Body of pancreas (tissue), 4 donors: ENCODE measurements at regions not wholly inside any gene's neighbourhood (a gene's known extent, or its start where the extent isn't known, plus 50 kb on each side); places are given as distances from the start of the nearest gene placed in this dataset.

Experiments used
- ATAC-seq: fragments of 150-250 bp; one replicate; pipeline ENCODE4 v1.9.1; 2016
- DNase-seq, 4 donors: peaks; one replicate each; pipeline ENCODE4 v3.0.0-alpha.2; 2019
- H3K27ac ChIP-seq, 4 donors: fragments of 200-600 bp; sonication (generic); 1 replicate in 3 of 4; 2 replicates in 1 of 4; pipeline versions ENCODE4 v1.5.1 to v1.6.1; 2016 to 2019; ENCODE audit warnings: mild to moderate bottlenecking in 1 of 4, mixed read lengths in 1 of 4, moderate library complexity in 1 of 4
- H3K27me3 ChIP-seq, 2 donors: fragments of 200-600 bp; sonication (generic); one replicate each; pipeline ENCODE4 v1.6.0; 2016; ENCODE audit warnings: mild to moderate bottlenecking in 1 of 2
- H3K36me3 ChIP-seq, 2 donors: fragments of 200-600 bp; sonication (generic); replicated peaks in 1 of 2; 2 replicates each; pipeline ENCODE4 v1.5.1; 2016; ENCODE audit warnings: low read depth in 2 of 2; ENCODE audit not compliant: insufficient read depth in 1 of 2
- H3K4me1 ChIP-seq: fragments of 200-600 bp; sonication (generic); one replicate; pipeline ENCODE4 v1.6.0; 2016
- H3K4me3 ChIP-seq, 2 donors: fragments of 200-600 bp; sonication (generic); 1 replicate in 1 of 2; 2 replicates in 1 of 2; pipeline ENCODE4 v1.5.1; 2016 to 2019
- H3K9me3 ChIP-seq, 3 donors: fragments of 200-600 bp; sonication (generic); 1 replicate in 2 of 3; 2 replicates in 1 of 3; pipeline ENCODE4 v1.5.1; 2016
- CTCF ChIP-seq, 7 experiments: fragments of 450-650 bp in 4 of 7; fragments of 200-600 bp in 3 of 7; sonication (generic) in 3 of 7; IDR thresholded peaks; one replicate each; pipeline ENCODE4 v1.5.1; 2016 to 2019; ENCODE audit warnings: antibody characterized with exemption in 7 of 7
- POLR2A ChIP-seq, 3 donors: fragments of 450-650 bp; IDR thresholded peaks; one replicate each; pipeline ENCODE4 v1.6.1; 2016; ENCODE audit warnings: antibody characterized with exemption in 3 of 3, mild to moderate bottlenecking in 2 of 3
- WGBS, 2 donors: methylation state at CpG; one replicate each; pipeline ENCODE4 v1.1.5; 2017; 5-methylcytosine and 5-hydroxymethylcytosine counted together
- intact Hi-C: fragments of 100-400 bp; cut with DNase I; formaldehyde crosslinking; loops from one replicate; pipeline ENCODE4 v1.15.1; 2023

GRCh38 chr21:14716761-14717396, 170.8 kb upstream of the SAMSN1 start:
- H3K9me3 ChIP-seq = peaks cover 0 to 3% (median 0%) of the 10 kb centered on the region in 3 donors
- TF ChIP-seq CTCF (IDR thresholded peaks at IDR 0.05) (no peak), POLR2A (IDR thresholded peaks at IDR 0.05) (no peak)
- no peaks in the 10 kb centered on the region for H3K4me1 ChIP-seq
- H3K4me3 ChIP-seq = no peak overlapping the region
- intact Hi-C loops = no loop called here
- H3K27me3 ChIP-seq = no peaks in the 10 kb centered on the region
- no peak for DNase-seq
- no peak overlapping the region for H3K27ac ChIP-seq
- no peaks in the 10 kb centered on the region for H3K36me3 ChIP-seq
- 60 to 67% methylated on average over 3 of the region's 3 CpGs for WGBS, 2 donors
- ATAC-seq = no peak

GRCh38 chr21:14713109-14713508, 167.0 kb upstream of the SAMSN1 start:
- Histone ChIP-seq H3K4me3 (no peak overlapping the region), H3K27me3 (no peaks in the 10 kb centered on the region), H3K36me3 (no peaks in the 10 kb centered on the region), H3K4me1 (no peaks in the 10 kb centered on the region), H3K9me3 (peaks cover 0 to 3% (median 0%) of the 10 kb centered on the region in 3 donors), H3K27ac (no peak overlapping the region)
- no peak for ATAC-seq
- intact Hi-C loops = no loop called here
- TF ChIP-seq CTCF (IDR thresholded peaks at IDR 0.05) = no peak
- TF ChIP-seq POLR2A (IDR thresholded peaks at IDR 0.05) = no peak
- DNase-seq = no peak

GRCh38 chr21:14712121-14712715, 166.1 kb upstream of the SAMSN1 start:
- intact Hi-C loops = no loop called here
- Histone ChIP-seq H3K9me3 (peaks cover 0 to 3% (median 0%) of the 10 kb centered on the region in 3 donors), H3K27me3 (no peaks in the 10 kb centered on the region), H3K36me3 (no peaks in the 10 kb centered on the region), H3K4me1 (no peaks in the 10 kb centered on the region), H3K27ac (no peak overlapping the region), H3K4me3 (no peak overlapping the region)
- DNase-seq (no peak), ATAC-seq (no peak)
- 89 to 100% methylated on average over 1 of the region's 1 CpG for WGBS, 2 donors
- TF ChIP-seq CTCF (IDR thresholded peaks at IDR 0.05) = no peak
- no peak for TF ChIP-seq POLR2A (IDR thresholded peaks at IDR 0.05)

- ATAC-seq = no peak
These were observed 165.2 kb upstream of the SAMSN1 start for GRCh38 chr21:14711287-14711686.

More at GRCh38 chr21:14711287-14711686, 165.2 kb upstream of the SAMSN1 start:
- WGBS, 2 donors = 80 to 94% methylated on average over 1 of the region's 1 CpG
- H3K4me3 ChIP-seq = no peak overlapping the region
- no peaks in the 10 kb centered on the region for H3K4me1 ChIP-seq
- TF ChIP-seq CTCF (IDR thresholded peaks at IDR 0.05) (no peak), POLR2A (IDR thresholded peaks at IDR 0.05) (no peak)
- no peak for DNase-seq
- intact Hi-C loops = no loop called here
- peaks cover 0 to 3% (median 0%) of the 10 kb centered on the region in 3 donors for H3K9me3 ChIP-seq
- H3K27ac ChIP-seq = no peak overlapping the region
- H3K36me3 ChIP-seq = no peaks in the 10 kb centered on the region
- no peaks in the 10 kb centered on the region for H3K27me3 ChIP-seq
